Upper lobe of left lung (tissue), 4 donors: ENCODE measurements at regions not wholly inside any gene's neighbourhood (a gene's known extent, or its start where the extent isn't known, plus 50 kb on each side); places are given as distances from the start of the nearest gene placed in this dataset.

Experiments used
- EP300 ChIP-seq, 4 donors: sonication (generic); formaldehyde crosslinking; IDR thresholded peaks; one replicate each; pipeline ENCODE4 v1.5.1; 2017; ENCODE audit warnings: antibody characterized with exemption in 4 of 4, control low read depth in 2 of 4
- POLR2A ChIP-seq, 4 donors: fragments of 450-650 bp; IDR thresholded peaks; one replicate each; pipeline ENCODE4 v1.5.1; 2016 to 2017; ENCODE audit warnings: antibody characterized with exemption in 4 of 4, mild to moderate bottlenecking in 2 of 4
- POLR2AphosphoS5 ChIP-seq, 2 donors: sonication (generic); formaldehyde crosslinking; IDR thresholded peaks; one replicate each; pipeline ENCODE4 v1.5.1; 2017; ENCODE audit warnings: antibody characterized with exemption in 2 of 2
- TF ChIP-seq, protein P1 (sequence below), 6 experiments: fragments of 450-650 bp in 4 of 6; fragments of 200-600 bp in 2 of 6; sonication (generic) in 2 of 6; IDR thresholded peaks; one replicate each; pipeline ENCODE4 v1.5.1; 2016 to 2019; ENCODE audit warnings: antibody characterized with exemption in 6 of 6

GRCh38 chr3:127131424-127132170, 61.3 kb upstream of the PRR23E start:
- TF ChIP-seq, protein P1, sequence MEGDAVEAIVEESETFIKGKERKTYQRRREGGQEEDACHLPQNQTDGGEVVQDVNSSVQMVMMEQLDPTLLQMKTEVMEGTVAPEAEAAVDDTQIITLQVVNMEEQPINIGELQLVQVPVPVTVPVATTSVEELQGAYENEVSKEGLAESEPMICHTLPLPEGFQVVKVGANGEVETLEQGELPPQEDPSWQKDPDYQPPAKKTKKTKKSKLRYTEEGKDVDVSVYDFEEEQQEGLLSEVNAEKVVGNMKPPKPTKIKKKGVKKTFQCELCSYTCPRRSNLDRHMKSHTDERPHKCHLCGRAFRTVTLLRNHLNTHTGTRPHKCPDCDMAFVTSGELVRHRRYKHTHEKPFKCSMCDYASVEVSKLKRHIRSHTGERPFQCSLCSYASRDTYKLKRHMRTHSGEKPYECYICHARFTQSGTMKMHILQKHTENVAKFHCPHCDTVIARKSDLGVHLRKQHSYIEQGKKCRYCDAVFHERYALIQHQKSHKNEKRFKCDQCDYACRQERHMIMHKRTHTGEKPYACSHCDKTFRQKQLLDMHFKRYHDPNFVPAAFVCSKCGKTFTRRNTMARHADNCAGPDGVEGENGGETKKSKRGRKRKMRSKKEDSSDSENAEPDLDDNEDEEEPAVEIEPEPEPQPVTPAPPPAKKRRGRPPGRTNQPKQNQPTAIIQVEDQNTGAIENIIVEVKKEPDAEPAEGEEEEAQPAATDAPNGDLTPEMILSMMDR (IDR thresholded peaks at IDR 0.05): no peak
- TF ChIP-seq POLR2A (IDR thresholded peaks at IDR 0.05) (no peak), POLR2AphosphoS5 (IDR thresholded peaks at IDR 0.05) (no peak), EP300 (IDR thresholded peaks at IDR 0.05) (no peak)
